ENCODE measurements at regions not wholly inside any gene's neighbourhood (a gene's known extent, or its start where the extent isn't known, plus 50 kb on each side); places are given as distances from the start of the nearest gene placed in this dataset.

DNA sequence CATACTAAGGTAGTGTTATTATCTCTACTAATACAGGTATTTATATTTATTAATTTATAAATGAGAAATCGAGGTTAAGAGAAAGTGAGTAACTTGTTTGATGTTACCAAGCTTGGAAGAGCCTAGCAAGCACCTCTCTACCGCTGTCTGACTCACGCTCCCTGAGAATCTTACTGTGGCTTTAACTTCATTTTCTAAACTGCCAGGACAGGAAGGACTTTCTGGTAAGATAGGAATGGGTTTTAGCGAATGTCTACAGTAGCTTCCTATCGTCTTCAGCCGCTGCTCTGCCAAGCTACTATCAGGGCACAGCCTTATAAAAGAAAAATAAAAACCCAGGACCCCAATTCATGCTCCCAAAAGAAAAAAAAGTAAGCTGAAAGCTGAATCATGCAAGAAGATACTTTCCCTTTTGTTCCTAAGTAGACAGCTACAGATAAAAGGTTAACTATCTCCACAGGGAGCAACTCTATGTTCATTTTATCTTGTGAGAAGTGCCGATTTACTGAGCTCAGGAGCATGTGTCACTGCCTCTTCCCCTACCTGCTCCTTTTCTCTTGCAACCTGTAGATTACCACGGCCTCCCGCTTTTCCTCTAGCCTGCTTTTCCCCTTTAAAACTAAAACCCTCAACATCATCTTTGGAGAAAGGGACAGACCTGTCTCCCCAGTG, 60.2 kb downstream of the THNSL1 start:
- Mint-ChIP-seq H3K27me3 (ENCODE audit: unreplicated experiment) (no peaks in the 10 kb centered on the region), H3K36me3 (ENCODE audit: low read depth, unreplicated experiment) (no peaks in the 10 kb centered on the region), H3K27ac (ENCODE audit: unreplicated experiment) (no peak overlapping the region), H3K9me3 (ENCODE audit: unreplicated experiment) (no peaks in the 10 kb centered on the region), H3K4me1 (ENCODE audit: unreplicated experiment) (peaks cover 4% of the 10 kb centered on the region), H3K4me3 (ENCODE audit: unreplicated experiment) (no peak overlapping the region)
- no peak for DNase-seq (ENCODE audit: low spot score)
- TF ChIP-seq, protein P1, sequence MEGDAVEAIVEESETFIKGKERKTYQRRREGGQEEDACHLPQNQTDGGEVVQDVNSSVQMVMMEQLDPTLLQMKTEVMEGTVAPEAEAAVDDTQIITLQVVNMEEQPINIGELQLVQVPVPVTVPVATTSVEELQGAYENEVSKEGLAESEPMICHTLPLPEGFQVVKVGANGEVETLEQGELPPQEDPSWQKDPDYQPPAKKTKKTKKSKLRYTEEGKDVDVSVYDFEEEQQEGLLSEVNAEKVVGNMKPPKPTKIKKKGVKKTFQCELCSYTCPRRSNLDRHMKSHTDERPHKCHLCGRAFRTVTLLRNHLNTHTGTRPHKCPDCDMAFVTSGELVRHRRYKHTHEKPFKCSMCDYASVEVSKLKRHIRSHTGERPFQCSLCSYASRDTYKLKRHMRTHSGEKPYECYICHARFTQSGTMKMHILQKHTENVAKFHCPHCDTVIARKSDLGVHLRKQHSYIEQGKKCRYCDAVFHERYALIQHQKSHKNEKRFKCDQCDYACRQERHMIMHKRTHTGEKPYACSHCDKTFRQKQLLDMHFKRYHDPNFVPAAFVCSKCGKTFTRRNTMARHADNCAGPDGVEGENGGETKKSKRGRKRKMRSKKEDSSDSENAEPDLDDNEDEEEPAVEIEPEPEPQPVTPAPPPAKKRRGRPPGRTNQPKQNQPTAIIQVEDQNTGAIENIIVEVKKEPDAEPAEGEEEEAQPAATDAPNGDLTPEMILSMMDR (IDR thresholded peaks at IDR 0.05; ENCODE audit: unreplicated experiment), result no peak

DNA sequence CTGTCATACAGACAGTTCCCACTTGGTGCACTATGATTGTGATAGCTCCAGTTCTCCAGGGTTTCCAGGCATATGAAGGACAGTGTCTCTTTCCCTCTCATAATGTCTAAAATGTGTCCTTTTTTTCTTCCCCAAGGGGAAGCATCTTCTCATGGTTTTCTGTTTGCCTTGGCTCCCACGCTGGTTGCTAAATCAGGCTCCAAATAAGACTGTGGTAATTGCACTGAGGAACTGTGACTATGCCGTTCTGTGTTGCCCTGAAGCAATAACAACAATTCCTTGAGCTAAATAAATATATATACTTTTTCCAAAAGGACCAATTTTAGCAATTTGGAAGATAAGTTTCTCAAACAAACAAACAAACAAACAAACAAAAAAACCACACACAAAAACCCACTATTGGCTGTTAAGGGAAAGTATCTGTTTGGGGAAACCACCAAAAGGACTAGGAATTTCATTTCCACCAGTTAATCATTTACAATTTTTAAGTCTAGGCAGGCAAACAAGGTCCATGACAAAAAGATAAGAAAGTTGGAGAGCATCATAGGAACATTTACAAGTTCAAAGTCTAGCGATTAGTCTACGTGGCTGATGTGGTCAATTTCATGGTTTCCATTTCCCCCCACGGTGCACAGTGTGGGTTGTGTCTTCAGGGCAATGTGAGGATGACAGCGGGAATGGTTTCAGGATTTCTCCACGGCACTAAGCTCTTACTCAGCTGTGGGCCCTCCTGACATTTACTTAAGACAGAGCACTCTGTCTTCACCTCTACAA, 62.4 kb downstream of the THNSL1 start:
- DNase-seq (ENCODE audit: low spot score), result no peak
- H3K4me1 Mint-ChIP-seq (ENCODE audit: unreplicated experiment), result peaks cover 5% of the 10 kb centered on the region
- no peak overlapping the region for H3K4me3 Mint-ChIP-seq (ENCODE audit: unreplicated experiment)
- H3K27ac Mint-ChIP-seq (ENCODE audit: unreplicated experiment), result no peak overlapping the region
- H3K27me3 Mint-ChIP-seq (ENCODE audit: unreplicated experiment), result no peaks in the 10 kb centered on the region
- H3K9me3 Mint-ChIP-seq (ENCODE audit: unreplicated experiment), result no peaks in the 10 kb centered on the region
- no peaks in the 10 kb centered on the region for H3K36me3 Mint-ChIP-seq (ENCODE audit: low read depth, unreplicated experiment)
- TF ChIP-seq, protein P1 (IDR thresholded peaks at IDR 0.05; ENCODE audit: unreplicated experiment), result no peak

DNA sequence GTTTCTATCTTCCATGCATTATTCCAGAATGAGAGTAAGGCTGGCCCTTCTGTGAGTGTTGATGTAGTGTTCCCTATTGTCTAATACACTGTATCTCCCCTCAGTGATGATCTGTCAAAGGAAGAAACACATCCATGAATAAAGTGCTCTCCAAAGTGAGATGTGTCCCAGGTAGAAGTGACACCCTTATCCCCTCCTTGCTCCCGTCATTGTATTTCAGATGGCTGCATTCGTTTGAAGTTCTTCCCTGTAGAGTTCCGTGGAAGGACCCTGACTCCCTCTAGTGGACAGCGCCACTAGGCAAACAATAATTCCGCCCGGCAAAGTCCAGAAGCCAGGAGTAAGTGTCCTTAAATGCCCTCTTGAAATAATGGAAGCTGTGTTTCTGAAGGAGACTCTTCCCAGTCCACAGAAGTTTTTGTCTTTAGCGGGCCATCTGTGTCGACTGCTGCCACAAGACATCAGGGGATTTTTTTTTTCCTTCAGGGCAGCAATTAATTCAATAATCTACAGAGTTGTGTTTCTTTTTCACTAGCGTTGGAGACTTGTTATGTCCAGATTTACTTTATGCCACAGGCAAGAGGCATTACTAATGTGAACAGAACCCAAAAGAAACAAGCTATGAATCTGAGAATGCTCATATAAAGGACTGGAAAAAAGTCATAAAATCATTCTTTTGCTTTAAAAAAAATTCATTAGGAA, 64.6 kb downstream of the THNSL1 start:
- peaks cover 5% of the 10 kb centered on the region for H3K4me1 Mint-ChIP-seq (ENCODE audit: unreplicated experiment)
- H3K36me3 Mint-ChIP-seq (ENCODE audit: low read depth, unreplicated experiment), result no peaks in the 10 kb centered on the region
- no peak overlapping the region for H3K4me3 Mint-ChIP-seq (ENCODE audit: unreplicated experiment)
- H3K27ac Mint-ChIP-seq (ENCODE audit: unreplicated experiment), result no peak overlapping the region
- TF ChIP-seq, protein P1 (IDR thresholded peaks at IDR 0.05; ENCODE audit: unreplicated experiment), result peak; percentile 78
- H3K9me3 Mint-ChIP-seq (ENCODE audit: unreplicated experiment), result no peaks in the 10 kb centered on the region
- H3K27me3 Mint-ChIP-seq (ENCODE audit: unreplicated experiment), result no peaks in the 10 kb centered on the region
- DNase-seq (ENCODE audit: low spot score), result peak; percentile 83

DNA sequence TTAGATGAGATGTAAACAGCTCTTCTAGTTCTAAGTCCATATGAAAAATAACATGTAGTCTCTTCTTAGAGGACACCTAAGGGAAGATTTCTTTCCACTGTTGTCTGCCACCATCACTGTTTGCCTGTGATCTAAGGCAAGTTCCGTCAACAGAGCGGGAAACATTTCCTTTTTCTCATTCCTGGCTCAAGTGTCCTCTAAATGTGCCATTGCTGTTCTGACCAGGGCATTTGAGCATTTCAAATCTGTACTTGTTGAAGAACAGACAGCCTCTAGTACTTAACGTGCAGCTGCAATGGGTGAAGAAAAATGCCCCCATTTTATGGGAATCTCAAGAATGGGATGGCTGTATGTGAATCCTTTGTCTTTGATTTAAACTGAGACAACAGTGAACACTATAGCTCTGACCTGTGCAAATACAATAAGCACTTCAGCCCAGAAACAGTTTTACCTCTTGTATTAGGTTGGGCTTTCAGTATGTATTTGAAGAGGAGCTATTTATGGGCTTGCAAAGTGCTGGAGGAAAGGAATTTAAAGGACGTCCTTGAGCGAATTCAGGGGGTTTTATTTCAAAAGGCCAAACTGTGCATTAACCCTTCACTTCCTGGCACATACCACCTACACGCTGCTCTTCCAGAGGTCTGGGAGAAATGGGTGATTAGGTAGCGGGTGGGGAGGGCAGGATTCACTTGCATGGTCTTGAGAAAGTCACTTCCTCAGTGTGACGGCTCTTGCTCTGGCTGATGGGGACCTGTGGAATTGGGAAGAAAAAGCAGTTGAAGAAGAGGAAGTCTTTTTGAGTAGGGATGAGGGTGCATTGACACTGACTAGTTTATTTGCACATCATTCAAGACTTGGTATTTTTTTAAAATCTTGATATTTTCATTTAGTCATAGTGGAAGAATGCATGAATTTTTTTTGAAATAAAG, 66.1 kb downstream of the THNSL1 start:
- Mint-ChIP-seq H3K27ac (ENCODE audit: unreplicated experiment) (no peak overlapping the region), H3K27me3 (ENCODE audit: unreplicated experiment) (peaks cover 2% of the 10 kb centered on the region), H3K36me3 (ENCODE audit: low read depth, unreplicated experiment) (no peaks in the 10 kb centered on the region), H3K4me1 (ENCODE audit: unreplicated experiment) (peaks cover 5% of the 10 kb centered on the region), H3K4me3 (ENCODE audit: unreplicated experiment) (no peak overlapping the region), H3K9me3 (ENCODE audit: unreplicated experiment) (no peaks in the 10 kb centered on the region)
- TF ChIP-seq, protein P1 (IDR thresholded peaks at IDR 0.05; ENCODE audit: unreplicated experiment), result no peak
- no peak for DNase-seq (ENCODE audit: low spot score)

All from endothelial cell (in vitro differentiated cells).